ENCODE measurements at regions not wholly inside any gene's neighbourhood (a gene's known extent, or its start where the extent isn't known, plus 50 kb on each side); places are given as distances from the start of the nearest gene placed in this dataset.

DNA sequence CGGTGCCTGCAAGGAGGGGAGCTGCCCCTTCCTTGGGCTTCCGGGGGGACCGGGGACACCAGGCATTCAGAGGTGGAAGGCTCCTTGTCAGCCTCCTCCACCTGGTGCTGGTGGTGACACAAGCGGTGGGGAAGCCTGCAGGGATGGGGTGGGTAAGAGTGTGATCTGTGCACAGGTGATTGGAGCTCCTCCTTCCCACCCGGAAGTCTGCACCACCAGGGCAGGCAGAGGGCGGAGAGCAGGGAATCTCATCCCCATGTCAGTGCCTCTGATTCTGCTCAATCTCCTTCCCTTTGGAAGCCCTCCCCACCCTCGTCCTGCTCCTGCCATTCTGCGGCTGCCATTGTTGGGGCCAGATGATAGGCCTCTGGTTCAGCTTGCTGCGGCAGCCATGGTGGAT, 238.1 kb upstream of the CRY1 start:
- TF ChIP-seq, protein P1, sequence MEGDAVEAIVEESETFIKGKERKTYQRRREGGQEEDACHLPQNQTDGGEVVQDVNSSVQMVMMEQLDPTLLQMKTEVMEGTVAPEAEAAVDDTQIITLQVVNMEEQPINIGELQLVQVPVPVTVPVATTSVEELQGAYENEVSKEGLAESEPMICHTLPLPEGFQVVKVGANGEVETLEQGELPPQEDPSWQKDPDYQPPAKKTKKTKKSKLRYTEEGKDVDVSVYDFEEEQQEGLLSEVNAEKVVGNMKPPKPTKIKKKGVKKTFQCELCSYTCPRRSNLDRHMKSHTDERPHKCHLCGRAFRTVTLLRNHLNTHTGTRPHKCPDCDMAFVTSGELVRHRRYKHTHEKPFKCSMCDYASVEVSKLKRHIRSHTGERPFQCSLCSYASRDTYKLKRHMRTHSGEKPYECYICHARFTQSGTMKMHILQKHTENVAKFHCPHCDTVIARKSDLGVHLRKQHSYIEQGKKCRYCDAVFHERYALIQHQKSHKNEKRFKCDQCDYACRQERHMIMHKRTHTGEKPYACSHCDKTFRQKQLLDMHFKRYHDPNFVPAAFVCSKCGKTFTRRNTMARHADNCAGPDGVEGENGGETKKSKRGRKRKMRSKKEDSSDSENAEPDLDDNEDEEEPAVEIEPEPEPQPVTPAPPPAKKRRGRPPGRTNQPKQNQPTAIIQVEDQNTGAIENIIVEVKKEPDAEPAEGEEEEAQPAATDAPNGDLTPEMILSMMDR (IDR thresholded peaks at IDR 0.05), result no peak
- TF ChIP-seq POLR2A (IDR thresholded peaks at IDR 0.05), result no peak

Measured in Peyer's patch (tissue), 4 donors.